ENCODE measurements at regions not wholly inside any gene's neighbourhood (a gene's known extent, or its start where the extent isn't known, plus 50 kb on each side); places are given as distances from the start of the nearest gene placed in this dataset.

GRCh38 chr16:64695684-64696083, 426.2 kb downstream of the CDH11 start:
- TF ChIP-seq, protein P1, sequence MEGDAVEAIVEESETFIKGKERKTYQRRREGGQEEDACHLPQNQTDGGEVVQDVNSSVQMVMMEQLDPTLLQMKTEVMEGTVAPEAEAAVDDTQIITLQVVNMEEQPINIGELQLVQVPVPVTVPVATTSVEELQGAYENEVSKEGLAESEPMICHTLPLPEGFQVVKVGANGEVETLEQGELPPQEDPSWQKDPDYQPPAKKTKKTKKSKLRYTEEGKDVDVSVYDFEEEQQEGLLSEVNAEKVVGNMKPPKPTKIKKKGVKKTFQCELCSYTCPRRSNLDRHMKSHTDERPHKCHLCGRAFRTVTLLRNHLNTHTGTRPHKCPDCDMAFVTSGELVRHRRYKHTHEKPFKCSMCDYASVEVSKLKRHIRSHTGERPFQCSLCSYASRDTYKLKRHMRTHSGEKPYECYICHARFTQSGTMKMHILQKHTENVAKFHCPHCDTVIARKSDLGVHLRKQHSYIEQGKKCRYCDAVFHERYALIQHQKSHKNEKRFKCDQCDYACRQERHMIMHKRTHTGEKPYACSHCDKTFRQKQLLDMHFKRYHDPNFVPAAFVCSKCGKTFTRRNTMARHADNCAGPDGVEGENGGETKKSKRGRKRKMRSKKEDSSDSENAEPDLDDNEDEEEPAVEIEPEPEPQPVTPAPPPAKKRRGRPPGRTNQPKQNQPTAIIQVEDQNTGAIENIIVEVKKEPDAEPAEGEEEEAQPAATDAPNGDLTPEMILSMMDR (IDR thresholded peaks at IDR 0.05) = no peak
- TF ChIP-seq POLR2A (IDR thresholded peaks at IDR 0.05) (no peak), EP300 (IDR thresholded peaks at IDR 0.05) (no peak)
